SU-DHL-6 (cell line): ENCODE measurements at regions not wholly inside any gene's neighbourhood (a gene's known extent, or its start where the extent isn't known, plus 50 kb on each side); places are given as distances from the start of the nearest gene placed in this dataset.

Source experiments
- CTCF ChIP-seq: fragments of 200-600 bp; sonication (generic); IDR thresholded peaks from one replicate; pipeline ENCODE4 v1.5.1; 2017; ENCODE audit warnings: antibody characterized with exemption, mild to moderate bottlenecking, low read length, moderate library complexity; ENCODE audit not compliant: insufficient read depth, poor library complexity, severe bottlenecking
- EZH2phosphoT487 ChIP-seq: fragments of 200-600 bp; sonication (generic), shearing (Covaris generic); conservative IDR thresholded peaks from 2 replicates; pipeline ENCODE4 v1.6.1; 2018; ENCODE audit warnings: mild to moderate bottlenecking, antibody characterized with exemption, low read length, moderate library complexity, mixed read lengths

- TF ChIP-seq CTCF, result no peak
- no peak for TF ChIP-seq EZH2phosphoT487
Measured at GRCh38 chr2:12515871-12516270, 200.9 kb upstream of the TRIB2 start.
